ENCODE measurements at regions not wholly inside any gene's neighbourhood (a gene's known extent, or its start where the extent isn't known, plus 50 kb on each side); places are given as distances from the start of the nearest gene placed in this dataset.

DNA sequence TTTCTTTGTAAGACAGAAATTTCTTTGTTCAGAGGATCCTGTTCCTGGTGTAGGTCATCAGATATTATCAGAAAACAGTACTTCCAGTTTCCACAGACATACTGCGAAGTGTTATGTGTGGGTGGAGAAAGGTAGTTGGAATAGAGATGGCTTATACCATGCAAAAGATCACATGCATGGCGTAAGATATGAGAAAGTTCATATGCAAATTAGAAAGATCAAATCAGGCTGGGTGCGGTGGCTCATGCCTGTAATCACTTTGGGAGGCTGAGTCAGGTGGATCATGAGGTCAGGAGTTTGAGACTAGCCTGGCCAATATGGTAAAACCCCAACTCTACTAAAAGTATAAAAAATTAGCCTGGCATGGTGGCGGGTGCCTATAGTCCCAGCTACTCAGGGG, 65.2 kb upstream of the GLIS3 start:
- Histone ChIP-seq H3K9me3 (ENCODE audit: low read depth, low read length, poor library complexity, severe bottlenecking) (no peaks in the 10 kb centered on the region), H3K36me3 (ENCODE audit: insufficient read depth, low read length, poor library complexity, severe bottlenecking) (no peaks in the 10 kb centered on the region), H3K27ac (ENCODE audit: low read depth, low read length, poor library complexity, severe bottlenecking) (no peak overlapping the region), H3K4me1 (ENCODE audit: insufficient read depth, low read length, poor library complexity, severe bottlenecking) (no peaks in the 10 kb centered on the region), H3K27me3 (replicated peaks; ENCODE audit: insufficient read depth, low read depth, low read length, poor library complexity) (no peaks in the 10 kb centered on the region), H3K4me3 (ENCODE audit: low read depth, low read length, poor library complexity, severe bottlenecking) (no peak overlapping the region)
- no peak for TF ChIP-seq EZH2 (IDR thresholded peaks at IDR 0.05; ENCODE audit: borderline replicate concordance, low read depth, low read length, poor library complexity, severe bottlenecking)
- TF ChIP-seq, protein P1, sequence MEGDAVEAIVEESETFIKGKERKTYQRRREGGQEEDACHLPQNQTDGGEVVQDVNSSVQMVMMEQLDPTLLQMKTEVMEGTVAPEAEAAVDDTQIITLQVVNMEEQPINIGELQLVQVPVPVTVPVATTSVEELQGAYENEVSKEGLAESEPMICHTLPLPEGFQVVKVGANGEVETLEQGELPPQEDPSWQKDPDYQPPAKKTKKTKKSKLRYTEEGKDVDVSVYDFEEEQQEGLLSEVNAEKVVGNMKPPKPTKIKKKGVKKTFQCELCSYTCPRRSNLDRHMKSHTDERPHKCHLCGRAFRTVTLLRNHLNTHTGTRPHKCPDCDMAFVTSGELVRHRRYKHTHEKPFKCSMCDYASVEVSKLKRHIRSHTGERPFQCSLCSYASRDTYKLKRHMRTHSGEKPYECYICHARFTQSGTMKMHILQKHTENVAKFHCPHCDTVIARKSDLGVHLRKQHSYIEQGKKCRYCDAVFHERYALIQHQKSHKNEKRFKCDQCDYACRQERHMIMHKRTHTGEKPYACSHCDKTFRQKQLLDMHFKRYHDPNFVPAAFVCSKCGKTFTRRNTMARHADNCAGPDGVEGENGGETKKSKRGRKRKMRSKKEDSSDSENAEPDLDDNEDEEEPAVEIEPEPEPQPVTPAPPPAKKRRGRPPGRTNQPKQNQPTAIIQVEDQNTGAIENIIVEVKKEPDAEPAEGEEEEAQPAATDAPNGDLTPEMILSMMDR (conservative IDR thresholded peaks at IDR 0.05; ENCODE audit: low read depth, low read length): no peak
- DNase-seq (ENCODE audit: low spot score): no peak
- intact Hi-C loops (cut with micrococcal nuclease; ENCODE audit: unreplicated experiment): loop anchor here (5.0 kb wide), 1 partner anchor 1493 kb away; no protein-coding TSS in a partner anchor
- no TSS peak for BruUV-seq (replicated peaks)
- ChIA-PET CTCF (no interaction called here), POLR2A (ENCODE audit: low non-redundant PET) (no interaction called here)

- intact Hi-C loops (cut with micrococcal nuclease; ENCODE audit: unreplicated experiment): no loop called here
- H3K36me3 ChIP-seq (ENCODE audit: insufficient read depth, low read length, poor library complexity, severe bottlenecking): no peaks in the 10 kb centered on the region
Observed at GRCh38 chr9:4362281-4362680, 62.4 kb upstream of the GLIS3 start.

GRCh38 chr9:4359016-4359415, 59.1 kb upstream of the GLIS3 start:
- Histone ChIP-seq H3K27ac (ENCODE audit: low read depth, low read length, poor library complexity, severe bottlenecking) (no peak overlapping the region), H3K4me3 (ENCODE audit: low read depth, low read length, poor library complexity, severe bottlenecking) (no peak overlapping the region), H3K36me3 (ENCODE audit: insufficient read depth, low read length, poor library complexity, severe bottlenecking) (no peaks in the 10 kb centered on the region), H3K9me3 (ENCODE audit: low read depth, low read length, poor library complexity, severe bottlenecking) (no peaks in the 10 kb centered on the region), H3K27me3 (replicated peaks; ENCODE audit: insufficient read depth, low read depth, low read length, poor library complexity) (no peaks in the 10 kb centered on the region), H3K4me1 (ENCODE audit: insufficient read depth, low read length, poor library complexity, severe bottlenecking) (no peaks in the 10 kb centered on the region)
- ChIA-PET CTCF (no interaction called here), POLR2A (ENCODE audit: low non-redundant PET) (no interaction called here)
- TF ChIP-seq EZH2 (IDR thresholded peaks at IDR 0.05; ENCODE audit: borderline replicate concordance, low read depth, low read length, poor library complexity, severe bottlenecking): no peak
- TF ChIP-seq, protein P1 (conservative IDR thresholded peaks at IDR 0.05; ENCODE audit: low read depth, low read length): no peak
- no TSS peak for BruUV-seq (replicated peaks)
- intact Hi-C loops (cut with micrococcal nuclease; ENCODE audit: unreplicated experiment): no loop called here
- no peak for DNase-seq (ENCODE audit: low spot score)

More at GRCh38 chr9:4362281-4362680, 62.4 kb upstream of the GLIS3 start:
- BruUV-seq (replicated peaks): no TSS peak
- Histone ChIP-seq H3K27ac (ENCODE audit: low read depth, low read length, poor library complexity, severe bottlenecking) (no peak overlapping the region), H3K4me3 (ENCODE audit: low read depth, low read length, poor library complexity, severe bottlenecking) (no peak overlapping the region), H3K27me3 (replicated peaks; ENCODE audit: insufficient read depth, low read depth, low read length, poor library complexity) (no peaks in the 10 kb centered on the region), H3K4me1 (ENCODE audit: insufficient read depth, low read length, poor library complexity, severe bottlenecking) (no peaks in the 10 kb centered on the region), H3K9me3 (ENCODE audit: low read depth, low read length, poor library complexity, severe bottlenecking) (no peaks in the 10 kb centered on the region)
- ChIA-PET CTCF (no interaction called here), POLR2A (ENCODE audit: low non-redundant PET) (no interaction called here)
- TF ChIP-seq, protein P1 (conservative IDR thresholded peaks at IDR 0.05; ENCODE audit: low read depth, low read length): no peak
- TF ChIP-seq EZH2 (IDR thresholded peaks at IDR 0.05; ENCODE audit: borderline replicate concordance, low read depth, low read length, poor library complexity, severe bottlenecking): no peak
- no peak for DNase-seq (ENCODE audit: low spot score)
